HEK293 (cell line): ENCODE measurements at regions not wholly inside any gene's neighbourhood (a gene's known extent, or its start where the extent isn't known, plus 50 kb on each side); places are given as distances from the start of the nearest gene placed in this dataset.

Experiments used
- CTCF ChIA-PET: fragments of 350-600 bp; formaldehyde crosslinking; extraction: SDS; loops from one replicate; lab custom pipeline; 2021; ENCODE audit warnings: antibody characterized with exemption; lab: Yijun Ruan, JAX
- POLR2A ChIA-PET: fragments of 300-600 bp; formaldehyde crosslinking; extraction: SDS; loops from one replicate; lab custom pipeline; 2020; ENCODE audit warnings: antibody characterized with exemption, inconsistent platforms; lab: Yijun Ruan, JAX
- H3K27ac ChIP-seq: fragments of 200-500 bp; sonication (Bioruptor generic); 2 replicates; pipeline ENCODE4 v1.5.1; 2014; ENCODE audit warnings: low read depth, low read length, control low read depth, inconsistent platforms; ENCODE audit errors: extremely low read depth
- H3K36me3 ChIP-seq, 2 experiments: fragments of 200-500 bp in 1 of 2; sonication (Bioruptor generic) in 1 of 2; 1 replicate in 1 of 2; 2 replicates in 1 of 2; pipeline ENCODE4 v1.5.1; 2014 to 2017; ENCODE audit warnings: inconsistent platforms in 2 of 2, low read length in 2 of 2; ENCODE audit not compliant: control insufficient read depth in 2 of 2, insufficient read depth in 1 of 2
- H3K4me1 ChIP-seq: fragments of 200-500 bp; sonication (Bioruptor generic); 2 replicates; pipeline ENCODE4 v1.5.1; 2014; ENCODE audit warnings: mild to moderate bottlenecking, low read length, inconsistent platforms; ENCODE audit not compliant: control insufficient read depth, insufficient read depth
- H3K4me3 ChIP-seq: 2 replicates; pipeline ENCODE4 v1.5.1; 2011; ENCODE audit warnings: low read depth, mild to moderate bottlenecking, control low read depth, low read length, moderate library complexity
- H3K9me3 ChIP-seq: fragments of 200-500 bp; sonication (Bioruptor generic); 2 replicates; pipeline ENCODE4 v1.5.1; 2014; ENCODE audit warnings: low read depth, low read length, inconsistent platforms; ENCODE audit not compliant: control insufficient read depth, insufficient read depth
- BCL11B ChIP-seq: fragments of 450-650 bp; formaldehyde crosslinking; IDR thresholded peaks from 2 replicates; pipeline ENCODE4 v1.5.1; 2016; ENCODE audit warnings: low read depth, missing biosample characterization, missing genetic modification characterization
- GLI4 ChIP-seq: fragments of 450-650 bp; formaldehyde crosslinking; IDR thresholded peaks from 2 replicates; pipeline ENCODE4 v1.5.1; 2016; ENCODE audit warnings: missing biosample characterization, missing genetic modification characterization
- GLIS2 ChIP-seq: fragments of 450-650 bp; formaldehyde crosslinking; IDR thresholded peaks from 2 replicates; pipeline ENCODE4 v1.5.1; 2016; ENCODE audit warnings: missing biosample characterization, missing genetic modification characterization
- KLF8 ChIP-seq: fragments of 450-650 bp; formaldehyde crosslinking; IDR thresholded peaks from 2 replicates; pipeline ENCODE4 v1.5.1; 2016; ENCODE audit warnings: missing biosample characterization, missing genetic modification characterization
- MYNN ChIP-seq: fragments of 450-650 bp; formaldehyde crosslinking; IDR thresholded peaks from 2 replicates; pipeline ENCODE4 v1.5.1; 2016; ENCODE audit warnings: missing biosample characterization, missing genetic modification characterization, borderline replicate concordance
- OVOL3 ChIP-seq: fragments of 450-650 bp; formaldehyde crosslinking; IDR thresholded peaks from 2 replicates; pipeline ENCODE4 v1.5.1; 2016; ENCODE audit warnings: missing biosample characterization, missing genetic modification characterization
- PRDM1 ChIP-seq: fragments of 450-650 bp; formaldehyde crosslinking; IDR thresholded peaks from 2 replicates; pipeline ENCODE4; 2016; ENCODE audit warnings: missing biosample characterization, missing genetic modification characterization
- SALL2 ChIP-seq: fragments of 450-650 bp; formaldehyde crosslinking; IDR thresholded peaks from 2 replicates; pipeline ENCODE4 v1.5.0; 2017; ENCODE audit warnings: missing biosample characterization, mild to moderate bottlenecking, missing genetic modification characterization, borderline replicate concordance
- SP2 ChIP-seq: fragments of 450-650 bp; formaldehyde crosslinking; IDR thresholded peaks from 2 replicates; pipeline ENCODE4 v1.5.1; 2016; ENCODE audit warnings: missing biosample characterization, missing genetic modification characterization
- WT1 ChIP-seq: fragments of 450-650 bp; formaldehyde crosslinking; IDR thresholded peaks from 2 replicates; pipeline ENCODE4 v1.5.1; 2016; ENCODE audit warnings: missing biosample characterization, missing genetic modification characterization
- YY1 ChIP-seq: fragments of 450-650 bp; formaldehyde crosslinking; IDR thresholded peaks from 2 replicates; pipeline ENCODE4 v1.5.1; 2018; ENCODE audit warnings: missing biosample characterization, missing genetic modification characterization
- ZBTB1 ChIP-seq: fragments of 450-650 bp; formaldehyde crosslinking; IDR thresholded peaks from 2 replicates; pipeline ENCODE4 v1.5.1; 2016; ENCODE audit warnings: missing biosample characterization, missing genetic modification characterization
- ZBTB21 ChIP-seq: fragments of 450-650 bp; formaldehyde crosslinking; IDR thresholded peaks from 2 replicates; pipeline ENCODE4 v1.5.1; 2017; ENCODE audit warnings: missing biosample characterization, missing genetic modification characterization
- ZBTB48 ChIP-seq: fragments of 450-650 bp; formaldehyde crosslinking; IDR thresholded peaks from 2 replicates; pipeline ENCODE4 v1.5.1; 2016; ENCODE audit warnings: missing biosample characterization, missing genetic modification characterization
- ZBTB6 ChIP-seq: fragments of 450-650 bp; formaldehyde crosslinking; IDR thresholded peaks from 2 replicates; pipeline ENCODE4 v1.5.1; 2017; ENCODE audit warnings: missing biosample characterization, missing genetic modification characterization
- ZBTB8A ChIP-seq: fragments of 450-650 bp; formaldehyde crosslinking; IDR thresholded peaks from 2 replicates; pipeline ENCODE4 v1.5.1; 2016; ENCODE audit warnings: missing biosample characterization, missing genetic modification characterization
- ZNF132 ChIP-seq: fragments of 450-650 bp; formaldehyde crosslinking; IDR thresholded peaks from 2 replicates; pipeline ENCODE4 v1.5.1; 2017; ENCODE audit warnings: missing biosample characterization, missing genetic modification characterization, borderline replicate concordance
- ZNF174 ChIP-seq: fragments of 450-650 bp; formaldehyde crosslinking; IDR thresholded peaks from 2 replicates; pipeline ENCODE4 v1.5.0; 2017; ENCODE audit warnings: missing biosample characterization, mild to moderate bottlenecking, missing genetic modification characterization
- ZNF184 ChIP-seq: fragments of 450-650 bp; IDR thresholded peaks from 2 replicates; pipeline ENCODE4 v1.5.1; 2018; ENCODE audit warnings: missing biosample characterization, mild to moderate bottlenecking, missing genetic modification characterization
- ZNF221 ChIP-seq: fragments of 450-650 bp; formaldehyde crosslinking; IDR thresholded peaks from 2 replicates; pipeline ENCODE4 v1.5.1; 2017; ENCODE audit warnings: missing biosample characterization, missing genetic modification characterization, borderline replicate concordance
- ZNF292 ChIP-seq: fragments of 450-650 bp; formaldehyde crosslinking; IDR thresholded peaks from 2 replicates; pipeline ENCODE4 v1.5.1; 2016; ENCODE audit warnings: low read depth, missing biosample characterization, missing genetic modification characterization, borderline replicate concordance
- ZNF302 ChIP-seq: fragments of 450-650 bp; formaldehyde crosslinking; IDR thresholded peaks from 2 replicates; pipeline ENCODE4 v1.5.1; 2016; ENCODE audit warnings: missing biosample characterization, missing genetic modification characterization, low read depth
- ZNF341 ChIP-seq: fragments of 450-650 bp; formaldehyde crosslinking; IDR thresholded peaks from 2 replicates; pipeline ENCODE4; 2016; ENCODE audit warnings: low read depth, missing biosample characterization, missing genetic modification characterization
- ZNF350 ChIP-seq: fragments of 450-650 bp; formaldehyde crosslinking; IDR thresholded peaks from 2 replicates; pipeline ENCODE4 v1.5.0; 2017; ENCODE audit warnings: missing biosample characterization, mild to moderate bottlenecking, missing genetic modification characterization
- ZNF354C ChIP-seq: fragments of 450-650 bp; formaldehyde crosslinking; IDR thresholded peaks from 2 replicates; pipeline ENCODE4 v1.5.1; 2016; ENCODE audit warnings: missing biosample characterization, missing genetic modification characterization, low read depth, borderline replicate concordance
- ZNF473 ChIP-seq: fragments of 450-650 bp; formaldehyde crosslinking; IDR thresholded peaks from 2 replicates; pipeline ENCODE4 v1.5.1; 2017; ENCODE audit warnings: missing biosample characterization, missing genetic modification characterization
- ZNF544 ChIP-seq: fragments of 450-650 bp; formaldehyde crosslinking; IDR thresholded peaks from 2 replicates; pipeline ENCODE4 v1.5.0; 2017; ENCODE audit warnings: missing biosample characterization, missing genetic modification characterization
- ZNF555 ChIP-seq: fragments of 450-650 bp; formaldehyde crosslinking; conservative IDR thresholded peaks from 2 replicates; pipeline ENCODE4 v1.5.1; 2017; ENCODE audit warnings: missing biosample characterization, mild to moderate bottlenecking, missing genetic modification characterization, inconsistent platforms
- ZNF561 ChIP-seq: fragments of 450-650 bp; IDR thresholded peaks from 2 replicates; pipeline ENCODE4 v1.5.1; 2018; ENCODE audit warnings: missing biosample characterization, missing genetic modification characterization, borderline replicate concordance
- ZNF585B ChIP-seq: fragments of 450-650 bp; formaldehyde crosslinking; IDR thresholded peaks from 2 replicates; pipeline ENCODE4 v1.5.1; 2016; ENCODE audit warnings: missing biosample characterization, missing genetic modification characterization
- ZNF621 ChIP-seq: fragments of 450-650 bp; formaldehyde crosslinking; IDR thresholded peaks from 2 replicates; pipeline ENCODE4 v1.5.1; 2017; ENCODE audit warnings: missing biosample characterization, missing genetic modification characterization
- ZNF670 ChIP-seq: fragments of 450-650 bp; formaldehyde crosslinking; IDR thresholded peaks from 2 replicates; pipeline ENCODE4 v1.5.1; 2016; ENCODE audit warnings: missing biosample characterization, missing genetic modification characterization, low read depth
- ZNF747 ChIP-seq: fragments of 450-650 bp; formaldehyde crosslinking; IDR thresholded peaks from 2 replicates; pipeline ENCODE4 v1.5.1; 2016; ENCODE audit warnings: missing biosample characterization, missing genetic modification characterization
- ZNF76 ChIP-seq: fragments of 450-650 bp; formaldehyde crosslinking; IDR thresholded peaks from 2 replicates; pipeline ENCODE4; 2016; ENCODE audit warnings: low read depth, missing biosample characterization, missing genetic modification characterization, borderline replicate concordance
- ZSCAN30 ChIP-seq: fragments of 450-650 bp; IDR thresholded peaks from 2 replicates; pipeline ENCODE4 v1.5.1; 2018; ENCODE audit warnings: missing biosample characterization, mild to moderate bottlenecking, missing genetic modification characterization, moderate library complexity
- TF ChIP-seq, protein P1 (sequence below): fragments of 450-650 bp; formaldehyde crosslinking; optimal IDR thresholded peaks from 2 replicates; pipeline ENCODE3; 2016; ENCODE audit warnings: missing biosample characterization, mild to moderate bottlenecking, missing genetic modification characterization

- POLR2A ChIA-PET, result no interaction called here
- Histone ChIP-seq H3K4me3 (no peak overlapping the region), H3K9me3 (no peaks in the 10 kb centered on the region), H3K27ac (no peak overlapping the region), H3K36me3 (no peaks in the 10 kb centered on the region), H3K4me1 (no peaks in the 10 kb centered on the region)
- CTCF ChIA-PET, result interaction anchor here (0.7 kb wide), 1 partner anchor 47 kb away, joined by 3 read pairs; no protein-coding TSS in a partner anchor
- TF ChIP-seq ZNF302 (tag by site-specific recombination), result no peak
- TF ChIP-seq ZNF341, result no peak
- no peak for TF ChIP-seq OVOL3 (tag by site-specific recombination)
- TF ChIP-seq PRDM1 (tag by site-specific recombination), result no peak
- TF ChIP-seq GLI4 (tag by site-specific recombination), result no peak
- TF ChIP-seq ZNF544, result no peak
- no peak for TF ChIP-seq ZNF670
- TF ChIP-seq ZNF561 (tag by site-specific recombination), result no peak
- TF ChIP-seq ZBTB48 (tag by site-specific recombination), result no peak
- no peak for TF ChIP-seq ZNF174 (tag by site-specific recombination)
- TF ChIP-seq KLF8 (tag by site-specific recombination), result no peak
- TF ChIP-seq ZBTB8A, result no peak
- TF ChIP-seq ZNF585B (tag by site-specific recombination), result no peak
- no peak for TF ChIP-seq ZBTB6
- no peak for TF ChIP-seq ZNF350 (tag by site-specific recombination)
- TF ChIP-seq, protein P1, sequence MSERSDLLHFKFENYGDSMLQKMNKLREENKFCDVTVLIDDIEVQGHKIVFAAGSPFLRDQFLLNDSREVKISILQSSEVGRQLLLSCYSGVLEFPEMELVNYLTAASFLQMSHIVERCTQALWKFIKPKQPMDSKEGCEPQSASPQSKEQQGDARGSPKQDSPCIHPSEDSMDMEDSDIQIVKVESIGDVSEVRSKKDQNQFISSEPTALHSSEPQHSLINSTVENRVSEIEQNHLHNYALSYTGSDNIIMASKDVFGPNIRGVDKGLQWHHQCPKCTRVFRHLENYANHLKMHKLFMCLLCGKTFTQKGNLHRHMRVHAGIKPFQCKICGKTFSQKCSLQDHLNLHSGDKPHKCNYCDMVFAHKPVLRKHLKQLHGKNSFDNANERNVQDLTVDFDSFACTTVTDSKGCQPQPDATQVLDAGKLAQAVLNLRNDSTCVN (tag by site-specific recombination), result no peak
- TF ChIP-seq ZNF747 (tag by site-specific recombination), result no peak
- no peak for TF ChIP-seq MYNN (tag by site-specific recombination)
- TF ChIP-seq ZNF621 (tag by site-specific recombination), result no peak
Observed at GRCh38 chr9:80320916-80321315, 749.2 kb downstream of the TLE4 start.

DNA sequence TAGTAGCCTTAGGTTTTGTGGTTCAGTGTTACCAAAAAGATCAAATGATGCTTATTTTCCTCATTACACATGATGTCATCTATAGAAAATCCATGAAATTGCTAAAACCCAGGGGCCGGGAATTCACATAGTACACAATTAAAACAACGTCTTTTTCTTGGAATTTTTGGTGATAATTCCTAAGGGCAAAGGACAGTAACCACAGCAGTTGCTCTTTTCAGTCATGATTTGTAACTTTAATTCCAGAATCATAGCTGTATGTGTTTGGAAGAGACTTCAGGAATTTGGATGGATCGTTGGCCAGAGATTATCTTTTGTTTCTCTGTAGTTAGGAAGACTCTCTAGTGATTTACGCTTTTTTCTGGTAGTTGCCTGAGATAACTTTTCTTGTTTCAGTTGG is 748.7 kb downstream of the TLE4 start:
- Histone ChIP-seq H3K27ac (no peak overlapping the region), H3K4me1 (no peaks in the 10 kb centered on the region), H3K36me3 (no peaks in the 10 kb centered on the region), H3K4me3 (no peak overlapping the region), H3K9me3 (no peaks in the 10 kb centered on the region)
- CTCF ChIA-PET, result interaction anchor here (0.7 kb wide), 1 partner anchor 48 kb away, joined by 3 read pairs; no protein-coding TSS in a partner anchor
- TF ChIP-seq GLI4 (tag by site-specific recombination) (no peak), BCL11B (tag by site-specific recombination) (no peak), SP2 (no peak), GLIS2 (tag by site-specific recombination) (no peak), ZBTB8A (no peak), ZNF544 (no peak), ZNF473 (tag by site-specific recombination) (no peak), ZNF555 (tag by site-specific recombination) (no peak), ZNF76 (no peak), ZBTB21 (no peak), ZNF292 (tag by site-specific recombination) (no peak), ZNF184 (tag by site-specific recombination) (no peak), SALL2 (tag by site-specific recombination) (no peak), ZNF132 (tag by site-specific recombination) (no peak), ZSCAN30 (tag by site-specific recombination) (no peak), WT1 (tag by site-specific recombination) (no peak), YY1 (tag by site-specific recombination) (no peak), ZNF354C (tag by site-specific recombination) (no peak), ZBTB1 (tag by site-specific recombination) (no peak), ZNF221 (tag by site-specific recombination) (no peak)
- POLR2A ChIA-PET, result no interaction called here
